ENCODE measurements at regions not wholly inside any gene's neighbourhood (a gene's known extent, or its start where the extent isn't known, plus 50 kb on each side); places are given as distances from the start of the nearest gene placed in this dataset.
"Not testable (repeated sequence)": the region's sequence is repeated elsewhere in the genome, so short reads cannot be mapped to it uniquely, and the experiment has no call there.

DNA sequence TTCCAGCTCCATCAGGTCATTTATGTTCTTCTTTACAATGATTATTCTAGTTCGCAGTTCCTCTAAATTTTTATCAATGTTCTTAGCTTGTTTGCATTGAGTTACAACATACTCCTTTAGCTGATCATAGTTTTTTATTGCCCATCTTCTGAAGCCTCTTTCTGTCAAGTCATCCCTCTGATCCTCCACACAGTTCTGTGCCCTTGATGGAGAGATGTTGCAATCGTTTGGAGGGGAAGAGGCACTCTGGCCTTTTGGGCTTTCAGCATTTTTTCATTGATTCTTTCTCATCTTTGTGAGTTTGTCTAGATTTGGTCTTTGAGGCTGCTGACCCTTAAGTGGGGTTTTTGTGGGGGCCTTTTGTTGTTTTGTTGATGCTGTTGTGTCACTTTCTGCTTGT, 234.6 kb upstream of the CBLB start:
- no peak for DNase-seq
- Histone ChIP-seq H3K27ac (no peak overlapping the region), H3K27me3 (replicated peaks) (no peaks in the 10 kb centered on the region), H3K4me3 (ENCODE audit: low read depth, low read length) (no peak overlapping the region), H3K36me3 (replicated peaks) (no peaks in the 10 kb centered on the region)
- TF ChIP-seq CTCF (IDR thresholded peaks at IDR 0.05; ENCODE audit: low read depth, low read length, missing control alignments) = no peak
- in situ Hi-C loops (cut with HindIII; ENCODE audit: low pct_ligation_motif_present, low sequenced_read_pairs) = no loop called here

DNA sequence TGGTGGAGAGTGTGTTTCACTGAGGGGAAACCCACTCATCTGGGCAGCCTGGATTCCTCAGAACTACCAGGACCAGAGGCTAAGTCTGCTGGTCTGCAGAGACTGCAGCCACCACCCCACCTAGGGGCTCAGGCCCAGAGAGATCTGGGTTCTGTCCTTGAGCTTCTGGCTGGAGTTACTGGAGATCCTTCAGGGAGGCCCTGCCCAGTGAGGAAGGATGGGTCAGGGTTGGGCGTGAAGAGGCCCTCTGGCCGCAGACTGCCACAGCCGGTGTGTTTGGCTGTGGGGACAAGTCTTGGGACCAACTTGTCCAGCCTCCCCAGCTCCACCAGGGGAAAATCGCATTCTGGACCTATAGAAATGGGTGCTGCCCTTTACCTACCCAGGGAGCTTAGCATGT, 235.3 kb upstream of the CBLB start:
- H3K4me3 ChIP-seq (ENCODE audit: low read depth, low read length) = no peak overlapping the region
- H3K36me3 ChIP-seq (replicated peaks) = no peaks in the 10 kb centered on the region
- in situ Hi-C loops (cut with HindIII; ENCODE audit: low pct_ligation_motif_present, low sequenced_read_pairs) = no loop called here
- no peaks in the 10 kb centered on the region for H3K27me3 ChIP-seq (replicated peaks)
- TF ChIP-seq CTCF (IDR thresholded peaks at IDR 0.05; ENCODE audit: low read depth, low read length, missing control alignments) = no peak
- H3K27ac ChIP-seq = no peak overlapping the region
- DNase-seq = no peak

DNA sequence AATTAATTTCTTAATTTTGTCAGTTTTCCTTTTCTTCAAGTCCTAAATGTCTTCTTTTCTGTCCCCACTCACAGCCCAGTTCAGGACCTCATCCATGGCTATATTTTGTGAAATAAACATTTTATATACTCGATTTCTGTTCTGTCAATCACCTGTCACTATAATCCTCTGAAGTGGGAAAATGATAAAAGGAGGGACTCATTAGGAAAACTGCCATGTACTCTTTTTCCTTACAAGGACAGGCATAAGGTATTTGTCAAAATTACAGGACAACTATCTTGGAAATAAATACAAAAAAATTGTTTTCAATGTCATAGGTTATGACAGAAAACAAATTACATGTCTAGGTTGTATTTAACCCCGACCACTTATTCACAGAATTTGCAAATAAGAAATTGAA, 240.1 kb upstream of the CBLB start:
- TF ChIP-seq CTCF (IDR thresholded peaks at IDR 0.05; ENCODE audit: low read depth, low read length, missing control alignments) = no peak
- in situ Hi-C loops (cut with HindIII; ENCODE audit: low pct_ligation_motif_present, low sequenced_read_pairs) = no loop called here
- Histone ChIP-seq H3K27me3 (replicated peaks) (no peaks in the 10 kb centered on the region), H3K4me3 (ENCODE audit: low read depth, low read length) (no peak overlapping the region), H3K36me3 (replicated peaks) (no peaks in the 10 kb centered on the region), H3K27ac (no peak overlapping the region)
- DNase-seq = no peak

DNA sequence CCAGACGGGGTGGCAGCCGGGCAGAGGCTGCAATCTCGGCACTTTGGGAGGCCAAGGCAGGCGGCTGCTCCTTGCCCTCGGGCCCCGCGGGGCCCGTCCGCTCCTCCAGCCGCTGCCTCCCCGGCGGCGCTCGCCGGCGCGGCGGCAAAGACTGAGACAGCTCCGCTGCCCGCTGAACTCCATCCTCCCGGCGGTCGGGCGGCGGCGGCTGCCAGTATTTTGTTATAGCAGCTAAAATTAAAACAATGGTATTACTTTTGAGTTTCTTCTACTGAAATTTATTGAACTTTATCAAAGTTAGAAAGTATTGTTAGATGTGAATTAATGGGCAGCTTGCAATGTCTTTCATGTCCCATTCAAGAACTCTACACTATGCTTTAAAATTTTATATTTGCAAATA, 243.7 kb upstream of the CBLB start:
- H3K4me3 ChIP-seq (ENCODE audit: low read depth, low read length); DNase-seq; H3K27ac ChIP-seq; H3K36me3 ChIP-seq (replicated peaks); H3K27me3 ChIP-seq (replicated peaks); in situ Hi-C loops (cut with HindIII; ENCODE audit: low pct_ligation_motif_present, low sequenced_read_pairs): not testable (repeated sequence)

GRCh38 chr3:106113747-106114146, 244.9 kb upstream of the CBLB start:
- H3K4me3 ChIP-seq (ENCODE audit: low read depth, low read length) = no peak overlapping the region
- no peaks in the 10 kb centered on the region for H3K36me3 ChIP-seq (replicated peaks)
- H3K27ac ChIP-seq = peak overlapping the region; percentile 82
- no peak for DNase-seq
- in situ Hi-C loops (cut with HindIII; ENCODE audit: low pct_ligation_motif_present, low sequenced_read_pairs) = no loop called here
- H3K27me3 ChIP-seq (replicated peaks) = no peaks in the 10 kb centered on the region
- no peak for TF ChIP-seq CTCF (IDR thresholded peaks at IDR 0.05; ENCODE audit: low read depth, low read length, missing control alignments)

GRCh38 chr3:106114220-106114619, 245.4 kb upstream of the CBLB start:
- peak overlapping the region; percentile 82 for H3K27ac ChIP-seq
- H3K27me3 ChIP-seq (replicated peaks) = no peaks in the 10 kb centered on the region
- H3K4me3 ChIP-seq (ENCODE audit: low read depth, low read length) = no peak overlapping the region
- H3K36me3 ChIP-seq (replicated peaks) = no peaks in the 10 kb centered on the region
- in situ Hi-C loops (cut with HindIII; ENCODE audit: low pct_ligation_motif_present, low sequenced_read_pairs) = no loop called here
- no peak for TF ChIP-seq CTCF (IDR thresholded peaks at IDR 0.05; ENCODE audit: low read depth, low read length, missing control alignments)
- DNase-seq = peak; percentile 34

Measured in brain microvascular endothelial cell (primary cell).